GM19193 (cell line): ENCODE measurements at regions not wholly inside any gene's neighbourhood (a gene's known extent, or its start where the extent isn't known, plus 50 kb on each side); places are given as distances from the start of the nearest gene placed in this dataset.

Experiments used
- POLR2A ChIP-seq: IDR thresholded peaks from 4 replicates; pipeline ENCODE4 v1.6.1; 2011; ENCODE audit not compliant: insufficient read depth, insufficient read length; ENCODE audit errors: extremely low read depth

- no peak for TF ChIP-seq POLR2A
Measured at GRCh38 chr20:53814060-53814459, 220.4 kb upstream of the ZNF217 start.

- no peak for TF ChIP-seq POLR2A
Measured at GRCh38 chr20:53813636-53814035, 220.0 kb upstream of the ZNF217 start.

- TF ChIP-seq POLR2A: no peak
Measured at GRCh38 chr20:53811577-53811976, 217.9 kb upstream of the ZNF217 start.

GRCh38 chr20:53810661-53811355 lies 217.2 kb upstream of the ZNF217 start:
- no peak for TF ChIP-seq POLR2A

GRCh38 chr20:53809728-53810365 lies 216.2 kb upstream of the ZNF217 start:
- TF ChIP-seq POLR2A: no peak

- no peak for TF ChIP-seq POLR2A
Measured at GRCh38 chr20:53809217-53809616, 215.6 kb upstream of the ZNF217 start.

- no peak for TF ChIP-seq POLR2A
Measured at GRCh38 chr20:53808733-53809132, 215.1 kb upstream of the ZNF217 start.

- no peak for TF ChIP-seq POLR2A
Measured at GRCh38 chr20:53806683-53807401, 213.2 kb upstream of the ZNF217 start.

- no peak for TF ChIP-seq POLR2A
Measured at GRCh38 chr20:53805895-53806384, 212.3 kb upstream of the ZNF217 start.

- TF ChIP-seq POLR2A: no peak
Measured at GRCh38 chr20:53804920-53805894, 211.6 kb upstream of the ZNF217 start.

- TF ChIP-seq POLR2A: no peak
Measured at GRCh38 chr20:53803492-53804155, 210.0 kb upstream of the ZNF217 start.

GRCh38 chr20:53801609-53802370 lies 208.2 kb upstream of the ZNF217 start:
- no peak for TF ChIP-seq POLR2A

GRCh38 chr20:53800883-53801604 lies 207.4 kb upstream of the ZNF217 start:
- no peak for TF ChIP-seq POLR2A
